H1 (cell line): ENCODE measurements at regions not wholly inside any gene's neighbourhood (a gene's known extent, or its start where the extent isn't known, plus 50 kb on each side); places are given as distances from the start of the nearest gene placed in this dataset.

Source experiments
- CBX5 ChIP-seq: fragments of 300-800, 300-1000 bp; sonication (generic); IDR thresholded peaks from 2 replicates; pipeline ENCODE4 v1.7.1; 2016; ENCODE audit warnings: antibody characterized with exemption, low read length, low read depth
- EZH2 ChIP-seq: fragments of 200-600 bp; sonication (generic); IDR thresholded peaks from 2 replicates; pipeline ENCODE4 v1.7.1; 2012; ENCODE audit warnings: low read depth, mild to moderate bottlenecking, moderate library complexity, low read length, inconsistent platforms; ENCODE audit not compliant: severe bottlenecking

DNA sequence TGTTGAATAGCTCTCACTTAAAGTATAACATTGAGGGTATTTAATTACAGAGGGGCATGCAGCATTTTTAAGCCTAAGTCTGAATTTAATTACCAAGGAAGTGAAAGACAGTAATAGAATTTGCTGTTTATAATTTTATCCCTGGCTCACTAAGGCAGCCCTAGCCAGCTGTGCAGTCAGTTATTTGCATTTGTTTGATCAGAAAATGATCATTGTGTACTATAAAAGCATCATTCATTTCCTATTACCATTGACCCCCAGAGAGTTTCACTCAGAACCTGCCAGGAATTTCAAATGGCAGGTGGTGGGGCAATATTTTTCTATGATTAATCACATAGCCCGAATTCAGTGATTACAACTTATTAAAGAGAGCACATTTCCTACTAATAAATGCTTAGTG lies 277.1 kb upstream of the KAZN start (continued):
- TF ChIP-seq EZH2 (no peak), CBX5 (no peak)
- TF ChIP-seq, all 59 proteins: peak for 0
